Embryonic facial prominence (tissue), 1 donor: ENCODE measurements at regions not wholly inside any gene's neighbourhood (a gene's known extent, or its start where the extent isn't known, plus 50 kb on each side); places are given as distances from the start of the nearest gene placed in this dataset.
"Not testable (repeated sequence)": the region's sequence is repeated elsewhere in the genome, so short reads cannot be mapped to it uniquely, and the experiment has no call there.

ENCODE experiments used
- DNase-seq: peaks from one replicate; pipeline ENCODE4 v3.0.0-alpha.2; 2016; ENCODE audit errors: extremely low spot score

GRCh38 chr9:81076131-81076530, 613.2 kb downstream of the TLE1 start:
- no peak for DNase-seq

GRCh38 chr9:81074221-81074620, 615.1 kb downstream of the TLE1 start:
- no peak for DNase-seq

GRCh38 chr9:81073821-81074220, 615.5 kb downstream of the TLE1 start:
- DNase-seq, result no peak

GRCh38 chr9:81072758-81073157, 616.6 kb downstream of the TLE1 start:
- no peak for DNase-seq

- DNase-seq, result no peak
These were observed 618.2 kb downstream of the TLE1 start for GRCh38 chr9:81071108-81071507.

- no peak for DNase-seq
These were observed 618.7 kb downstream of the TLE1 start for GRCh38 chr9:81070689-81071088.

- DNase-seq, result no peak
These were observed 619.4 kb downstream of the TLE1 start for GRCh38 chr9:81069923-81070322.

GRCh38 chr9:81069038-81069795, 620.1 kb downstream of the TLE1 start:
- no peak for DNase-seq

- not testable (repeated sequence) for DNase-seq
These were observed 626.4 kb downstream of the TLE1 start for GRCh38 chr9:81062995-81063394.

GRCh38 chr9:81058782-81059181, 630.6 kb downstream of the TLE1 start:
- DNase-seq, result no peak

- DNase-seq, result no peak
These were observed 635.9 kb downstream of the TLE1 start for GRCh38 chr9:81053298-81054025.

- no peak for DNase-seq
These were observed 636.5 kb downstream of the TLE1 start for GRCh38 chr9:81052846-81053245.

- no peak for DNase-seq
These were observed 642.1 kb downstream of the TLE1 start for GRCh38 chr9:81047280-81047679.

- DNase-seq, result no peak
These were observed 643.7 kb downstream of the TLE1 start for GRCh38 chr9:81045658-81046057.

- no peak for DNase-seq
These were observed 651.5 kb downstream of the TLE1 start for GRCh38 chr9:81037889-81038288.

GRCh38 chr9:81035601-81036000, 653.7 kb downstream of the TLE1 start:
- no peak for DNase-seq

- no peak for DNase-seq
These were observed 654.2 kb downstream of the TLE1 start for GRCh38 chr9:81035171-81035570.

GRCh38 chr9:81032831-81033230, 656.5 kb downstream of the TLE1 start:
- DNase-seq, result no peak

GRCh38 chr9:81032030-81032572, 657.2 kb downstream of the TLE1 start:
- DNase-seq, result no peak

- DNase-seq, result no peak
These were observed 657.8 kb downstream of the TLE1 start for GRCh38 chr9:81031422-81032029.

GRCh38 chr9:81030027-81030426, 659.3 kb downstream of the TLE1 start:
- no peak for DNase-seq

GRCh38 chr9:81028504-81028903, 660.8 kb downstream of the TLE1 start:
- DNase-seq, result no peak

- no peak for DNase-seq
These were observed 667.2 kb downstream of the TLE1 start for GRCh38 chr9:81022177-81022576.
